HS-5 (cell line): ENCODE measurements at regions not wholly inside any gene's neighbourhood (a gene's known extent, or its start where the extent isn't known, plus 50 kb on each side); places are given as distances from the start of the nearest gene placed in this dataset.

ENCODE experiments used
- DNase-seq: peaks from one replicate; pipeline ENCODE4 v3.0.0-alpha.2; 2012; ENCODE audit warnings: low read depth

GRCh38 chr21:16644685-16645084, 868.2 kb upstream of the CXADR start:
- peak; percentile 18 for DNase-seq

GRCh38 chr21:16650714-16651366, 862.0 kb upstream of the CXADR start:
- DNase-seq: no peak

GRCh38 chr21:16651956-16652355, 860.9 kb upstream of the CXADR start:
- no peak for DNase-seq

GRCh38 chr21:16663436-16663835, 849.4 kb upstream of the CXADR start:
- DNase-seq: no peak

- DNase-seq: no peak
Observed at GRCh38 chr21:16667395-16667794, 845.4 kb upstream of the CXADR start.

- DNase-seq: no peak
Observed at GRCh38 chr21:16674949-16675348, 837.9 kb upstream of the CXADR start.

- DNase-seq: no peak
Observed at GRCh38 chr21:16676391-16676790, 836.5 kb upstream of the CXADR start.

GRCh38 chr21:16678429-16679160, 834.2 kb upstream of the CXADR start:
- DNase-seq: no peak

GRCh38 chr21:16695074-16695473, 817.8 kb upstream of the CXADR start:
- no peak for DNase-seq

GRCh38 chr21:16707274-16707673, 805.6 kb upstream of the CXADR start:
- DNase-seq: no peak

- DNase-seq: peak; percentile 11
Observed at GRCh38 chr21:16708101-16708835, 804.6 kb upstream of the CXADR start.

- DNase-seq: no peak
Observed at GRCh38 chr21:16709866-16710550, 802.8 kb upstream of the CXADR start.

- DNase-seq: no peak
Observed at GRCh38 chr21:16711757-16712156, 801.1 kb upstream of the CXADR start.

GRCh38 chr21:16713331-16714117, 799.3 kb upstream of the CXADR start:
- no peak for DNase-seq

- DNase-seq: no peak
Observed at GRCh38 chr21:16740511-16740910, 772.3 kb upstream of the CXADR start.

- DNase-seq: no peak
Observed at GRCh38 chr21:16741141-16741665, 771.6 kb upstream of the CXADR start.

- DNase-seq: no peak
Observed at GRCh38 chr21:16742131-16742641, 770.7 kb upstream of the CXADR start.

- no peak for DNase-seq
Observed at GRCh38 chr21:16742741-16743140, 770.1 kb upstream of the CXADR start.

- no peak for DNase-seq
Observed at GRCh38 chr21:16743317-16743716, 769.5 kb upstream of the CXADR start.

GRCh38 chr21:16750926-16751325, 761.9 kb upstream of the CXADR start:
- no peak for DNase-seq
